ENCODE measurements at regions not wholly inside any gene's neighbourhood (a gene's known extent, or its start where the extent isn't known, plus 50 kb on each side); places are given as distances from the start of the nearest gene placed in this dataset.

DNA sequence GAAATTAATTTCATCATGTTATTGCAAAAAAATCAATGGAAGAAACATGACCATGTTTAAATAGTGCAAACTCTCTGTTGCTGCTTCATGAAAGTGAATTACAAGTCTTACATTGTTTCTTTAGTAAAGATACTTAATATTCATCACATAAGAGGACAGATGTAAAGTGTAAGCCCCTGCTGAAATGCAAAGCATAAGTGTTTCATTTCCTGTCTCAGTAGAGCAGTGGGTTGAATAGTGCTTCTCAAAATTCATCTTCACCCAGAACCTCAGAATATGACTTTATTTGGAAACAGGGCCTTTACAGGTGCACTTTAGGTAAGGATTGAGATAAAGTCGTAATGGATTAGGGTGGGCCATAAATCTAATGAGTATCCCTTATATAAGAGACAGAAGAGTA is 738.4 kb upstream of the RGS18 start:
- TF ChIP-seq, protein P1, sequence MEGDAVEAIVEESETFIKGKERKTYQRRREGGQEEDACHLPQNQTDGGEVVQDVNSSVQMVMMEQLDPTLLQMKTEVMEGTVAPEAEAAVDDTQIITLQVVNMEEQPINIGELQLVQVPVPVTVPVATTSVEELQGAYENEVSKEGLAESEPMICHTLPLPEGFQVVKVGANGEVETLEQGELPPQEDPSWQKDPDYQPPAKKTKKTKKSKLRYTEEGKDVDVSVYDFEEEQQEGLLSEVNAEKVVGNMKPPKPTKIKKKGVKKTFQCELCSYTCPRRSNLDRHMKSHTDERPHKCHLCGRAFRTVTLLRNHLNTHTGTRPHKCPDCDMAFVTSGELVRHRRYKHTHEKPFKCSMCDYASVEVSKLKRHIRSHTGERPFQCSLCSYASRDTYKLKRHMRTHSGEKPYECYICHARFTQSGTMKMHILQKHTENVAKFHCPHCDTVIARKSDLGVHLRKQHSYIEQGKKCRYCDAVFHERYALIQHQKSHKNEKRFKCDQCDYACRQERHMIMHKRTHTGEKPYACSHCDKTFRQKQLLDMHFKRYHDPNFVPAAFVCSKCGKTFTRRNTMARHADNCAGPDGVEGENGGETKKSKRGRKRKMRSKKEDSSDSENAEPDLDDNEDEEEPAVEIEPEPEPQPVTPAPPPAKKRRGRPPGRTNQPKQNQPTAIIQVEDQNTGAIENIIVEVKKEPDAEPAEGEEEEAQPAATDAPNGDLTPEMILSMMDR (conservative IDR thresholded peaks at IDR 0.05; ENCODE audit: low read depth, low read length) = no peak
- TF ChIP-seq RFX5 (IDR thresholded peaks at IDR 0.05; ENCODE audit: low read depth, low read length) = no peak
- no peak for TF ChIP-seq SMC3 (IDR thresholded peaks at IDR 0.05; ENCODE audit: low read depth, low read length)
- no peak for TF ChIP-seq MAZ (IDR thresholded peaks at IDR 0.05; ENCODE audit: borderline replicate concordance, low read depth, low read length)
- TF ChIP-seq, protein P2, sequence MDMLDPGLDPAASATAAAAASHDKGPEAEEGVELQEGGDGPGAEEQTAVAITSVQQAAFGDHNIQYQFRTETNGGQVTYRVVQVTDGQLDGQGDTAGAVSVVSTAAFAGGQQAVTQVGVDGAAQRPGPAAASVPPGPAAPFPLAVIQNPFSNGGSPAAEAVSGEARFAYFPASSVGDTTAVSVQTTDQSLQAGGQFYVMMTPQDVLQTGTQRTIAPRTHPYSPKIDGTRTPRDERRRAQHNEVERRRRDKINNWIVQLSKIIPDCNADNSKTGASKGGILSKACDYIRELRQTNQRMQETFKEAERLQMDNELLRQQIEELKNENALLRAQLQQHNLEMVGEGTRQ (IDR thresholded peaks at IDR 0.05; ENCODE audit: low read depth, low read length) = no peak
- no peak for TF ChIP-seq POLR2A (IDR thresholded peaks at IDR 0.05; ENCODE audit: low read depth, low read length)
- TF ChIP-seq, protein P3, sequence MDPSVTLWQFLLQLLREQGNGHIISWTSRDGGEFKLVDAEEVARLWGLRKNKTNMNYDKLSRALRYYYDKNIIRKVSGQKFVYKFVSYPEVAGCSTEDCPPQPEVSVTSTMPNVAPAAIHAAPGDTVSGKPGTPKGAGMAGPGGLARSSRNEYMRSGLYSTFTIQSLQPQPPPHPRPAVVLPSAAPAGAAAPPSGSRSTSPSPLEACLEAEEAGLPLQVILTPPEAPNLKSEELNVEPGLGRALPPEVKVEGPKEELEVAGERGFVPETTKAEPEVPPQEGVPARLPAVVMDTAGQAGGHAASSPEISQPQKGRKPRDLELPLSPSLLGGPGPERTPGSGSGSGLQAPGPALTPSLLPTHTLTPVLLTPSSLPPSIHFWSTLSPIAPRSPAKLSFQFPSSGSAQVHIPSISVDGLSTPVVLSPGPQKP (IDR thresholded peaks at IDR 0.05; ENCODE audit: borderline replicate concordance, low read depth, low read length) = no peak
- no peak for TF ChIP-seq RAD21 (IDR thresholded peaks at IDR 0.05; ENCODE audit: low read length)
- no peak for TF ChIP-seq CHD1 (IDR thresholded peaks at IDR 0.05; ENCODE audit: low read depth, low read length)
- no peak for TF ChIP-seq CEBPB (IDR thresholded peaks at IDR 0.05; ENCODE audit: low read depth, low read length)
- no peak for TF ChIP-seq MAFK (IDR thresholded peaks at IDR 0.05; ENCODE audit: low read depth, low read length)
- no peak for TF ChIP-seq RCOR1 (IDR thresholded peaks at IDR 0.05; ENCODE audit: insufficient replicate concordance, low read length)

Measured in IMR-90 (cell line).